AG04450 (cell line): ENCODE measurements at regions not wholly inside any gene's neighbourhood (a gene's known extent, or its start where the extent isn't known, plus 50 kb on each side); places are given as distances from the start of the nearest gene placed in this dataset.

Experiments
- CTCF ChIA-PET: fragments of 300-600, 350-600 bp; formaldehyde crosslinking; extraction: SDS; loops from one replicate; lab custom pipeline; 2022; ENCODE audit warnings: antibody characterized with exemption, inconsistent platforms; lab: Charles Lee
- POLR2A ChIA-PET: fragments of 350-600 bp; formaldehyde crosslinking; extraction: SDS; loops from one replicate; lab custom pipeline; 2021; ENCODE audit warnings: antibody characterized with exemption, inconsistent platforms; lab: Yijun Ruan, JAX
- DNase-seq: peaks from one replicate; pipeline ENCODE4 v3.0.0-alpha.2; 2011; ENCODE audit warnings: low read depth, low spot score
- H3K27ac ChIP-seq: one replicate; pipeline ENCODE4 v1.5.1; 2012; ENCODE audit warnings: low read depth, low read length, control low read depth
- H3K27me3 ChIP-seq: one replicate; pipeline ENCODE4 v1.6.0; 2012; ENCODE audit warnings: low read length; ENCODE audit not compliant: control insufficient read depth, insufficient read depth
- H3K4me3 ChIP-seq: 2 replicates; pipeline ENCODE4 v1.5.1; 2011; ENCODE audit warnings: mild to moderate bottlenecking, low read depth, low read length, control low read depth
- H3K9me3 ChIP-seq: 2 replicates; pipeline ENCODE4 v1.5.1; 2012; ENCODE audit warnings: low read length; ENCODE audit not compliant: control insufficient read depth, insufficient read depth
- TF ChIP-seq, protein P1 (sequence below): IDR thresholded peaks from 2 replicates; pipeline ENCODE4 v1.5.1; 2011; ENCODE audit warnings: low read depth, low read length, control low read depth, inconsistent platforms

- ChIA-PET CTCF (interaction anchor here (0.7 kb wide), 1 partner anchor 1373 kb away, joined by 3 read pairs; no protein-coding TSS in a partner anchor), POLR2A (no interaction called here)
- Histone ChIP-seq H3K9me3 (peaks cover 3% of the 10 kb centered on the region; the same call in 1 of the 2 replicates), H3K4me3 (no peak overlapping the region), H3K27me3 (no peaks in the 10 kb centered on the region), H3K27ac (no peak overlapping the region)
- TF ChIP-seq, protein P1, sequence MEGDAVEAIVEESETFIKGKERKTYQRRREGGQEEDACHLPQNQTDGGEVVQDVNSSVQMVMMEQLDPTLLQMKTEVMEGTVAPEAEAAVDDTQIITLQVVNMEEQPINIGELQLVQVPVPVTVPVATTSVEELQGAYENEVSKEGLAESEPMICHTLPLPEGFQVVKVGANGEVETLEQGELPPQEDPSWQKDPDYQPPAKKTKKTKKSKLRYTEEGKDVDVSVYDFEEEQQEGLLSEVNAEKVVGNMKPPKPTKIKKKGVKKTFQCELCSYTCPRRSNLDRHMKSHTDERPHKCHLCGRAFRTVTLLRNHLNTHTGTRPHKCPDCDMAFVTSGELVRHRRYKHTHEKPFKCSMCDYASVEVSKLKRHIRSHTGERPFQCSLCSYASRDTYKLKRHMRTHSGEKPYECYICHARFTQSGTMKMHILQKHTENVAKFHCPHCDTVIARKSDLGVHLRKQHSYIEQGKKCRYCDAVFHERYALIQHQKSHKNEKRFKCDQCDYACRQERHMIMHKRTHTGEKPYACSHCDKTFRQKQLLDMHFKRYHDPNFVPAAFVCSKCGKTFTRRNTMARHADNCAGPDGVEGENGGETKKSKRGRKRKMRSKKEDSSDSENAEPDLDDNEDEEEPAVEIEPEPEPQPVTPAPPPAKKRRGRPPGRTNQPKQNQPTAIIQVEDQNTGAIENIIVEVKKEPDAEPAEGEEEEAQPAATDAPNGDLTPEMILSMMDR = no peak
- DNase-seq = no peak
Observed at GRCh38 chr5:97476852-97477534, 293.9 kb upstream of the RIOK2 start.

DNA sequence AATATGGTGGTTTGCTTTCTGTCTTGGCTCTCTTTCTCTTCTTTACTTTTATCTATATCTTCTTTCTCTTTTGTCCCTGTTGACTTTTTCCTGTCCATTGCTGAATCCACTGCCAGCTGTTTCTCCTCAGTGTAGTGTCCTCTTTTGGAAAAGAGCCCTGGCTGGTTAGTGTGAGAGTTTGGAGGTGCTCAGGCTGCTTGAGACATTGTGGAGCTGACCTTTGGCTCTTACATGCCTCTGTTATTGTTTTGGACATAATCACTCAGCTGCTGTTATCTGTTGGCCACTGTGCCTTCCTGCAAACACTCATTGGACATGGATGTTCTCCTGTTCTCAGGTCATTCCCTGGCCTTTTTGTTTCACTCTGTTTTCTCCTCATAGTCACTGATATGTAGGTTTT lies 295.4 kb upstream of the RIOK2 start:
- ChIA-PET POLR2A (no interaction called here), CTCF (interaction anchor here (0.6 kb wide), 1 partner anchor 194 kb away, joined by 3 read pairs; no protein-coding TSS in a partner anchor)
- Histone ChIP-seq H3K27me3 (no peaks in the 10 kb centered on the region), H3K27ac (no peak overlapping the region), H3K9me3 (no peaks in the 10 kb centered on the region), H3K4me3 (no peak overlapping the region)
- TF ChIP-seq, protein P1 = no peak
- DNase-seq = no peak

- ChIA-PET CTCF (interaction anchor here (1.1 kb wide), 1 partner anchor 250 kb away, joined by 3 read pairs; no protein-coding TSS in a partner anchor), POLR2A (no interaction called here)
- DNase-seq = no peak
- TF ChIP-seq, protein P1 = no peak
- H3K9me3 ChIP-seq = no peaks in the 10 kb centered on the region
- H3K27me3 ChIP-seq = no peaks in the 10 kb centered on the region
- H3K27ac ChIP-seq = no peak overlapping the region
- H3K4me3 ChIP-seq = no peak overlapping the region
Observed at GRCh38 chr5:97480313-97480712, 297.3 kb upstream of the RIOK2 start.

- ChIA-PET CTCF (no interaction called here), POLR2A (no interaction called here)
- H3K4me3 ChIP-seq = no peak overlapping the region
- no peaks in the 10 kb centered on the region for H3K27me3 ChIP-seq
- TF ChIP-seq, protein P1 = no peak
- H3K27ac ChIP-seq = no peak overlapping the region
- peaks cover 3% of the 10 kb centered on the region; the same call in 1 of the 2 replicates for H3K9me3 ChIP-seq
- no peak for DNase-seq
Observed at GRCh38 chr5:97488126-97488668, 305.1 kb upstream of the RIOK2 start.
